ENCODE measurements at regions not wholly inside any gene's neighbourhood (a gene's known extent, or its start where the extent isn't known, plus 50 kb on each side); places are given as distances from the start of the nearest gene placed in this dataset.
"Not testable (repeated sequence)": the region's sequence is repeated elsewhere in the genome, so short reads cannot be mapped to it uniquely, and the experiment has no call there.

GRCh38 chr3:161893972-161894371 is 397.4 kb downstream of the OTOL1 start:
- in situ Hi-C loops (cut with HindIII; ENCODE audit: low sequenced_read_pairs): no loop called here

- in situ Hi-C loops (cut with HindIII; ENCODE audit: low sequenced_read_pairs): no loop called here
Observed at GRCh38 chr3:161894657-161895056, 398.0 kb downstream of the OTOL1 start.

- in situ Hi-C loops (cut with HindIII; ENCODE audit: low sequenced_read_pairs): no loop called here
Observed at GRCh38 chr3:161905520-161906132, 409.0 kb downstream of the OTOL1 start.

DNA sequence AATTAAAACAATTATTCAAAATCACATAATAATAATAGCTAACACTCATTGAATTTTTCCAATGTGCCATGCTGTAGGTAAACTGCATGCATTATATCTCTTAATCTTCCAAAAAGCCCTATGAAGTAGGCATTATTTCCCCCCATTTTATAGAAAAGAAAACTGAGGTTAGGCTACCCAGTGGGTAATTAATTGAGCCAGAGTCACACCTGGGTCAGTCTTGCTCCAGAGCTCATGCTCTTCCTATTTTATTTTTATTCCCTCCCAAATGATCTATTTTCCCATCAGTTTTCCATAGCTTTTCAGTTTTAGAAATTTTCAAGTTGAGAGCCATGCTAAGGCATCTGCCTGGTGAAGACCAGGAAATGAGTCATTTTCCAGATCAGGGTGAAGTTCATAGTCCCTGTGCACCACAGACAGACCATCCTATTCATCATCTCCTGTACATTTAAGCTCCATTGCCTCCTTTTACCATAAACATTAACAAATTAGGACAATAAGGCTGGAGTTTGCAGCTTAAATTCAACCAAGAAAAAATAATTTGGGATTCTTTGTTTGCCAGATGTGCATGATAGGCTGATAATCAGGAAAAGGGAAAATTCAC is 417.3 kb downstream of the OTOL1 start:
- in situ Hi-C loops (cut with HindIII; ENCODE audit: low sequenced_read_pairs): no loop called here

- in situ Hi-C loops (cut with HindIII; ENCODE audit: low sequenced_read_pairs): no loop called here
Observed at GRCh38 chr3:161914703-161915417, 418.3 kb downstream of the OTOL1 start.

DNA sequence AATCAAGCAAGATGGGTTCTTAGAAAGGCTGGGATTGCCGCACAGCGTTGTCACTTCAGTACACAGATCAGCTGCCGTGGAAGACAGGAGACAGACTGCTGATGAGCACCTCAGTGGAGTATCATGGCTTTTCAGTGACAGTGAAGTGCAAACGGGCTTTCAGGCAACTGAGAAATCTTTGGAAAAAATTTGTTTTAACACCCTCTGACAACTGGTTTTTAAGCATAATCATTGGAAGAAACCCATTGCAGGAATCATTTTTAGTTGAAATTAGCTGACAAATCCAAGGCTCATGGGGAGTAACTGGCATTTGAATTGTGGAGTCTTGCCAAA is 418.8 kb downstream of the OTOL1 start:
- in situ Hi-C loops (cut with HindIII; ENCODE audit: low sequenced_read_pairs): no loop called here

DNA sequence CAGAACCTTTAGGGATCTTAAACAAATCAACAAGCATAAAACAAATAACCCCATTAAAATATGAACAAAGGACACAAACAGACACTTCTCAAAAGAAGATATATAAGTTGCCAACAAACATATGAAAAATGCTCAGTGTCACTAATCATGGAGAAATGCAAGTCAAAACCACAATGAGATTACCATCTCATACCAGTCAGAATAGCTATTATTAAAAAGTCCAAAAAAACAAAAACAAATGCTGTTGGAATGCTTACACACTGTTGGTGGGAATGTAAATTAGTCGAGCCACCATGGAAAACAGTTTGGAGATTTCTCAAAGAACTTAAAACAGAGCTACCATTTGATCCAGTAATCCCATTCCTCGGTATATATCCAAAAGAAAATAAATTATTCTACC is 423.6 kb downstream of the OTOL1 start:
- in situ Hi-C loops (cut with HindIII; ENCODE audit: low sequenced_read_pairs): no loop called here

- in situ Hi-C loops (cut with HindIII; ENCODE audit: low sequenced_read_pairs): no loop called here
Observed at GRCh38 chr3:161925749-161926360, 429.2 kb downstream of the OTOL1 start.

DNA sequence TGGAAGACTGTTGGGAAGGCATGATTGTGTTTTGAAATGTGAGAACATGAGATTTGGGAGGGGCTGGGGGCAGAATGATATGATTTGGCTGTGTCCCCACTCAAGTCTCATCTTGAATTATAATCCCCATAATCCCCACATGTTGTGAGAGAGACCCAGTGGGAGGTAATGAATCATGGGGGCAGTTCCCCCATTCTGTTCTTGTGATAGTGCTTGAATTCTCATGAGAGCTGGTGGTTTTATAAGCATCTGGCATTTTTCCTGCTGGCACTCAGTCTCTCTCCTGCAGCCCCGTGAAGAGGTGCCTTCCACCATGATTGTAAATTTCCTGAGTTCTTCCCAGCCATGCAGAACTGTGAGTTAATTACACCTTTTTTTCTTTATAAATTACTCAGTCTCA is 430.5 kb downstream of the OTOL1 start:
- in situ Hi-C loops (cut with HindIII; ENCODE audit: low sequenced_read_pairs): no loop called here

GRCh38 chr3:161939918-161940620 is 443.5 kb downstream of the OTOL1 start:
- in situ Hi-C loops (cut with HindIII; ENCODE audit: low sequenced_read_pairs): no loop called here

DNA sequence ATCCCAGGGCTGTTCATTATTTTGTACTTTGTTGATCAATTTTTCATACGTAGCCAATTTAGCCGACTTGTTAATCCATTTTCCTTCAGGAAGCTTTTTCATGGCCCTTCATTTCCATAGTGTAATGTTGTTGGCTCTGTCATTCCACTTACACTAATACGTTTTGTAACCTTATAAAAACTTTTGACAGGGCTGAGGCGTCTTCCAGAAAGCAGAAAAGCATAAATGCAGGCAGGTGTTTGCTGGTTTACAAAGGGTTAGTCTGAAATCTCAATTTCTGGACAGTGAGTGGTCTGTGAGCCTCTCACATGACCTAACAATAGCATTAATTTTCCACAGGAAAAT is 444.0 kb downstream of the OTOL1 start:
- in situ Hi-C loops (cut with HindIII; ENCODE audit: low sequenced_read_pairs): no loop called here

- in situ Hi-C loops (cut with HindIII; ENCODE audit: low sequenced_read_pairs): no loop called here
Observed at GRCh38 chr3:161941891-161942290, 445.3 kb downstream of the OTOL1 start.

DNA sequence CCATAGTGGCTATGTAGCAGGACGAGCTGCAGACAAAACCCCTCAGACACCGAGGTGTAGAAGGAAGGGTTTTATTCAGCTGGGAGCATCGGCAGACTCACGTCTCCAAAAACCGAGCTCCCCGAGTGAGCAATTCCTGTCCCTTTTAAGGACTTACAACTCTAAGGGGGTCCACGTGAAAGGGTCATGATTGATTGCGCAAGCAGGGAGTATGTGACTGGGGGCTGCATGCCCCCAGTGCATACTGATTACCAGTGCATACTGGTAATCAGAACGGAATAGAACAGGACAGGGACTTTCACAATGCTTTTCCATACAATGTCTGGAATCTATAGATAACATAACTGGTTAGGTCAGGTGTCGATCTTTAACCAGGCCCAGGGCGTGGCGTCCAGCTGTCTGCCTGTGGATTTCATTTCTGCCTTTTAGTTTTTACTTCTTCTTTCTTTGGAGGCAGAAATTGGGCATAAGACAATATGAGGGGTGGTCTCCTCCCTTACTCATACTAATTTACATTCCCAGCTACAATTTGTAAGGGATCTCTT is 447.3 kb downstream of the OTOL1 start:
- in situ Hi-C loops (cut with HindIII; ENCODE audit: low sequenced_read_pairs): not testable (repeated sequence)

DNA sequence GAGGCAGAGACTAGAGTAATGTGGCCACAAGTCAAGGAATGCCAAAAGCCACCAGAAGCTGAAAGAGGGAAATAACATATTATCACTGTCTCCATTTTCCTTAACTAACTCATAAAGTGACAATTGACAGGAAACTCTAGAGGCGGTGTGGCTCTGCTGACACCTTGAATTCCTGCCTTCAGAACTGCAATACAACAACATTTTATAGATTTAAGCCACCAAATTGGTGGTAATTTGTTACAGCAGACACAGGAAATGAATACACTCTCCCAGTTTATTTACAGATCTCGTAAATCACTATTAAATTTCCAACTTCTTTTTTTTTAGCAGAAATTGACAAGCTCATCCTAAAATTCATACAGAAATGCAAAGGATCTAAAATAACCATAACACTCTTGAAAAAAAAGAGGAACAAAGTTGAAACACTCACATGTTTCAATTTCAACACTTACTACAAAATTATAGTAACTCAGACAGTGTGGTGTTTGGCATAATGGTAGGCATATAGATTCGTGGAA is 449.9 kb downstream of the OTOL1 start:
- in situ Hi-C loops (cut with HindIII; ENCODE audit: low sequenced_read_pairs): no loop called here

- in situ Hi-C loops (cut with HindIII; ENCODE audit: low sequenced_read_pairs): no loop called here
Observed at GRCh38 chr3:161950318-161950868, 453.8 kb downstream of the OTOL1 start.

GRCh38 chr3:161957467-161957866 is 460.9 kb downstream of the OTOL1 start:
- in situ Hi-C loops (cut with HindIII; ENCODE audit: low sequenced_read_pairs): no loop called here

- in situ Hi-C loops (cut with HindIII; ENCODE audit: low sequenced_read_pairs): no loop called here
Observed at GRCh38 chr3:161964857-161965256, 468.2 kb downstream of the OTOL1 start.

DNA sequence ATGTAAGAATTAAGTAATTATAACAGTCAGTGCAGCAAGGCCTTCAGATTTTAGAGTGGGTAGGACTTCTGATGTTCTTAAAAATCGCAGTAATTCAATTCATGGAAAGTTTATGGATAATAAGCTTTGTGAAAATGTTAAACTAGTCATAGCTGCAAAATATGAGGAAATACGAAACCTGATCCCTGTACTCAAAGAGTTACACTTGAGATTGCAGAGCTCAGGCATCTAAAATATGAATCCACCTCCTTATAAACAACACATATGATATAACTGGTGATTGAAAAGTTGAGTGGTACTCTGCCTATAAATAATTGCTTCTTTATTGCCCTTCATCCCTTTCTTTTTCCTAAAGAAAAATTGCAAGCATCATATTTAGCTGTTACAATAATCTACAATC is 473.3 kb downstream of the OTOL1 start:
- in situ Hi-C loops (cut with HindIII; ENCODE audit: low sequenced_read_pairs): no loop called here

GRCh38 chr3:161975201-161975600 is 478.6 kb downstream of the OTOL1 start:
- in situ Hi-C loops (cut with HindIII; ENCODE audit: low sequenced_read_pairs): no loop called here

GRCh38 chr3:161977063-161977462 is 480.5 kb downstream of the OTOL1 start:
- in situ Hi-C loops (cut with HindIII; ENCODE audit: low sequenced_read_pairs): no loop called here

- in situ Hi-C loops (cut with HindIII; ENCODE audit: low sequenced_read_pairs): no loop called here
Observed at GRCh38 chr3:161977850-161978249, 481.2 kb downstream of the OTOL1 start.

All from DLD1 (cell line).